ENCODE measurements at regions not wholly inside any gene's neighbourhood (a gene's known extent, or its start where the extent isn't known, plus 50 kb on each side); places are given as distances from the start of the nearest gene placed in this dataset.
"Not testable (repeated sequence)": the region's sequence is repeated elsewhere in the genome, so short reads cannot be mapped to it uniquely, and the experiment has no call there.

DNA sequence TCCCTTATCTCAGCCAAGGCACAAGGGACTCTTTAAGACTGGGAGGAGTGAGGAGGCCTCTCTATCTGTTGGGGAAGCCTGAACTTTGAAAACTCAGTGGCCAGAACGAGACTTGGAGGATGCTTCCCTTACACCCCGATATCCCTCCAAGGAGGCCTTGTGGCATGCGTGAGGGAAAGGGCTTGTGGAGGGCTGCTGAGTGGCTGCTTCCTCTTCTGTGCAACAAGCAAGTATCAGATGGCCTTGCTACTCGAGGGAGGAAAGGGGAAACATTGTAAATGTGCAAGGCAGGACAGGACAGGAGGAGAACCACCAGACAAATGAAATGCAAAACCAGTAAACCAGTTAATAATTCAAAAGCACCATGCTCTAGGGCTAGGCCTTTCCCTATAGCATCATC is 306.5 kb upstream of the MAP3K7 start:
- TF ChIP-seq, protein P1, sequence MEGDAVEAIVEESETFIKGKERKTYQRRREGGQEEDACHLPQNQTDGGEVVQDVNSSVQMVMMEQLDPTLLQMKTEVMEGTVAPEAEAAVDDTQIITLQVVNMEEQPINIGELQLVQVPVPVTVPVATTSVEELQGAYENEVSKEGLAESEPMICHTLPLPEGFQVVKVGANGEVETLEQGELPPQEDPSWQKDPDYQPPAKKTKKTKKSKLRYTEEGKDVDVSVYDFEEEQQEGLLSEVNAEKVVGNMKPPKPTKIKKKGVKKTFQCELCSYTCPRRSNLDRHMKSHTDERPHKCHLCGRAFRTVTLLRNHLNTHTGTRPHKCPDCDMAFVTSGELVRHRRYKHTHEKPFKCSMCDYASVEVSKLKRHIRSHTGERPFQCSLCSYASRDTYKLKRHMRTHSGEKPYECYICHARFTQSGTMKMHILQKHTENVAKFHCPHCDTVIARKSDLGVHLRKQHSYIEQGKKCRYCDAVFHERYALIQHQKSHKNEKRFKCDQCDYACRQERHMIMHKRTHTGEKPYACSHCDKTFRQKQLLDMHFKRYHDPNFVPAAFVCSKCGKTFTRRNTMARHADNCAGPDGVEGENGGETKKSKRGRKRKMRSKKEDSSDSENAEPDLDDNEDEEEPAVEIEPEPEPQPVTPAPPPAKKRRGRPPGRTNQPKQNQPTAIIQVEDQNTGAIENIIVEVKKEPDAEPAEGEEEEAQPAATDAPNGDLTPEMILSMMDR (IDR thresholded peaks at IDR 0.05; ENCODE audit: extremely low read depth, insufficient read depth, missing control alignments): no peak
- in situ Hi-C loops (cut with MboI; ENCODE audit: low pct_unique_long_range_greater_than_20kb, low sequenced_read_pairs, unreplicated experiment): no loop called here
- no peak for DNase-seq (ENCODE audit: low spot score)

DNA sequence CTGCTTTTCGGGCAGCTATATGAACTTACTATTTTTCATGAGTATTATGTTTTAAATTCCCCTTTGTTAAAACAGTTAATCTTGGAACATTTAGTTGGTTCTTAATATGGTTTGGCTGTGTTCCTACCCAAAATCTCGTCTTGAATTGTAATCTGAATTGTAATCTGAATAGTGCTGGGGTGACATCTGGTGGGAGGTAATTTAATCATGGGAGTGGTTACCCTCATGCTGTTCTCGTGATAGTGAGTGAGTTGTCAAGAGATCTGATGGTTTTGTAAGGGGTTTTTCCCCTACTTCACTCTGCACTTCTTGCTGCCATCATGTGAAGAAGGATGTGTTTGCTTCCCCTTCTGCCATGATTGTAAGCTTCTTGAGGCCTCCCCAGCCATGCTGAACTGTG is 305.4 kb upstream of the MAP3K7 start:
- DNase-seq (ENCODE audit: low spot score): no peak
- in situ Hi-C loops (cut with MboI; ENCODE audit: low pct_unique_long_range_greater_than_20kb, low sequenced_read_pairs, unreplicated experiment): no loop called here
- TF ChIP-seq, protein P1 (IDR thresholded peaks at IDR 0.05; ENCODE audit: extremely low read depth, insufficient read depth, missing control alignments): no peak

DNA sequence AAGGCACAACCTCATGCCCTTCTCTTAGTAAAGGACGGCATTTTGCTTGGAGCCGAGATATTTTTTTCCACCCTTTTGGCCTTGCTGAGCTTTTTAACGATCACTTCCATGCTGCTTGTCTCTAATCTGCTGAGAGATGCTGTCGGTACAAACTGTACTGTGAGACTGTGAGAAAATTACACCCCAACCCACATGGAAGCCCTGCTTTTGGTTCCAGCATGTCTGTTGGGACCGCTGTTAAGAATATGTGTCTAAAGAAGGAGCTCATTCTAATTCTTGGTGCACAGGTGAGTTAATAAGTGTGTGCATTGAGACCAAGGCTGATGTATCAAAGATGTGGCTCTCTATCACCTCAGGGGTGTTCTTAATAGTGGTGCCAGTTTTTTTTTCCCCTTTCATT is 304.5 kb upstream of the MAP3K7 start:
- DNase-seq (ENCODE audit: low spot score): no peak
- in situ Hi-C loops (cut with MboI; ENCODE audit: low pct_unique_long_range_greater_than_20kb, low sequenced_read_pairs, unreplicated experiment): no loop called here
- TF ChIP-seq, protein P1 (IDR thresholded peaks at IDR 0.05; ENCODE audit: extremely low read depth, insufficient read depth, missing control alignments): no peak

DNA sequence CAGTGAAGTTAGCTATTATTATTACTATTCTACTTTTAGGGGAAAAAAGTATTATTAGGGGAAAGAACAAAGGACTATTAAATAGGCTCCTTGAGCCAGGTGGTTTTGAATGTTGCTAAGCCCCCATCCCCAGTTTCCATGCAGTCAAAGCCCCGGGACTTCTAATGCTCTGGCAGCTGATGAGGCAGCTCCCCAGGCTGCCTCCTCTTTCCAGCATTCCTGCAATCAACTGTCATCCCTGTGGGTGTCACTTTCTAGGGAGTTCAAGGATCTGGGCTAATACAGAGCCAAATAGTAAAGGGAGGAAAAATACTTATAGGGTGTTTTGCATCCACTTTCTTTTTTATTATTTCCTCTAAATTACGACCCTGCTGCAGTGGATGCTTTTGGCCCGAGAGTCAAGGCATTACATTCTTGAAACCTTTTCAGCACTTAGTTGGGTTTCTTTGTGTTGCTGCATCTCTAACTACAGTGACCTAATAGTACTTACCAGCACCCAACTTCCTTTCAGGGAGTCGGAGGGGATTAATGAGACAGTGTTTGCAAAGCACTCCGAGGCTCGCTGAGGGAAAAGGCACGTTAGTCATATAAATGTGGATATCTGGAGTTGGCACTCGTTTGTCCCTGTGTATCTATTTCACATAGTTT is 303.9 kb upstream of the MAP3K7 start:
- in situ Hi-C loops (cut with MboI; ENCODE audit: low pct_unique_long_range_greater_than_20kb, low sequenced_read_pairs, unreplicated experiment): no loop called here
- TF ChIP-seq, protein P1 (IDR thresholded peaks at IDR 0.05; ENCODE audit: extremely low read depth, insufficient read depth, missing control alignments): no peak
- no peak for DNase-seq (ENCODE audit: low spot score)

DNA sequence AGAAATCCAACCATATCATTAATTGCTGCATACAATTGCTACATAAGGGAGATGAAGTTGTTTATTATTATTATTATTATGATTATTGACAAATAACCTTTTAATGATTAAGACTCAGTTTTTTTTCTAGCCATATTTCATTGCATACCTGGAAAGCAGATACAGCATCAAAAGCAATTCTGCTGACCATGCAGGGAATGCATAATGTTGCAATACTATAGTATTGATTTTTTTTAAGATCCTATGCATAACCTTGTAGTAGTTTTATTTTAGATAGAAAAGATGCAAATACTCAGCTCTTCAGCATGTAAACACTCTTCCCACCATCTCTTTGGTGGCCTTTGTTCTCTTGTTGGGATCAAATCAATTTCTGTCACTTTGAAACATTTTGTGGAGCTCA is 300.9 kb upstream of the MAP3K7 start:
- DNase-seq (ENCODE audit: low spot score): no peak
- in situ Hi-C loops (cut with MboI; ENCODE audit: low pct_unique_long_range_greater_than_20kb, low sequenced_read_pairs, unreplicated experiment): no loop called here
- TF ChIP-seq, protein P1 (IDR thresholded peaks at IDR 0.05; ENCODE audit: extremely low read depth, insufficient read depth, missing control alignments): no peak

DNA sequence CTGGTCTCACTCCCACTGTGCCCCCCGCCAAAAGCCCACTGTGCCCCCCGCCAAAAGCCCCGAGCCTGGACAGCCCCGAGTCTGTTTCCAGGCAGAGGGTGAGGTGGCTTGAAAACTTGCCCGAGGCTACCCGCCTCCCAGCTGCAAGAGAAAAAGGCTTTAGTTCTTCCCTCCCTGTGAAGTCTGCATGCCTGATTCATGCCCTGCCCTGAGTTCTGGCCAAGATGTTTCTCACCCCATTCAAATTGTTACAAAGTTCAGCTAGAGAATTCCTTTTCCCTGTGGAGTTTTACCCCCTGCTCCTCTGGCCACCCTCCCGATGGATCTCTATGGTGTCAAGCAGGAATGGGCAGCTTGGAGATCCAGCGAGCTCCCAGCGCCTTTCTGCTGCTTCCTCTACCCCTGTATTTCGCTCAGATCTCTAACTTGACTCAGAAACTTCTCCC is 298.8 kb upstream of the MAP3K7 start:
- no peak for DNase-seq (ENCODE audit: low spot score)
- in situ Hi-C loops (cut with MboI; ENCODE audit: low pct_unique_long_range_greater_than_20kb, low sequenced_read_pairs, unreplicated experiment): no loop called here
- TF ChIP-seq, protein P1 (IDR thresholded peaks at IDR 0.05; ENCODE audit: extremely low read depth, insufficient read depth, missing control alignments): no peak

DNA sequence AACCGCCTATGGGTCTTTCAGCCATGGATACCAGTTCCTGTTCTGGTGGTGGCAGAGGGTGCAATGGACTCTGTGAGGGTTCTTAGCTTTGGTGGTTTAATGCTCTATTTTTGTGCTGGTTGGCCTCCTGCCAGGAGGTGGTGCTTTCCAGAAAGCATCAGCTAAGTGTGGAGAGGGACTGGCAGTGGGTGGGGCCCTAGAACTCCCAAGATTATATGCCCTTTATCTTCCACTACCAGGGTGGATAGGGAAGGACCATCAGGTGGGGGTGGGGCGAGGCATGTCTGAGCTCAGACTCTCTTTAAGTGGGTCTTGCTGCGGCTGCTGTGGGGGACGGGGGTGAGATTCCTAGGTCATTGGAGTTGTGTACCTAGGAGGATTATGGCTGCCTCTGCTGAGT is 298.3 kb upstream of the MAP3K7 start:
- in situ Hi-C loops (cut with MboI; ENCODE audit: low pct_unique_long_range_greater_than_20kb, low sequenced_read_pairs, unreplicated experiment); DNase-seq (ENCODE audit: low spot score): not testable (repeated sequence)

Data from GM13977 (cell line).